Mammary epithelial cell (primary cell): ENCODE measurements at regions not wholly inside any gene's neighbourhood (a gene's known extent, or its start where the extent isn't known, plus 50 kb on each side); places are given as distances from the start of the nearest gene placed in this dataset.

Source experiments
- EZH2 ChIP-seq: IDR thresholded peaks from 2 replicates; pipeline ENCODE4 v1.6.1; 2012; ENCODE audit warnings: low read length, inconsistent platforms, borderline replicate concordance
- TF ChIP-seq, protein P1 (sequence below), 2 donors: IDR thresholded peaks in 1 of 2; conservative IDR thresholded peaks in 1 of 2; 2 replicates each; pipeline ENCODE4 v1.5.1; 2011 to 2012; ENCODE audit warnings: inconsistent platforms in 2 of 2, low read length in 2 of 2, mild to moderate bottlenecking in 2 of 2, control low read depth in 1 of 2, low read depth in 1 of 2; ENCODE audit not compliant: insufficient read depth in 1 of 2; ENCODE audit errors: extremely low read depth in 1 of 2

- TF ChIP-seq, protein P1, sequence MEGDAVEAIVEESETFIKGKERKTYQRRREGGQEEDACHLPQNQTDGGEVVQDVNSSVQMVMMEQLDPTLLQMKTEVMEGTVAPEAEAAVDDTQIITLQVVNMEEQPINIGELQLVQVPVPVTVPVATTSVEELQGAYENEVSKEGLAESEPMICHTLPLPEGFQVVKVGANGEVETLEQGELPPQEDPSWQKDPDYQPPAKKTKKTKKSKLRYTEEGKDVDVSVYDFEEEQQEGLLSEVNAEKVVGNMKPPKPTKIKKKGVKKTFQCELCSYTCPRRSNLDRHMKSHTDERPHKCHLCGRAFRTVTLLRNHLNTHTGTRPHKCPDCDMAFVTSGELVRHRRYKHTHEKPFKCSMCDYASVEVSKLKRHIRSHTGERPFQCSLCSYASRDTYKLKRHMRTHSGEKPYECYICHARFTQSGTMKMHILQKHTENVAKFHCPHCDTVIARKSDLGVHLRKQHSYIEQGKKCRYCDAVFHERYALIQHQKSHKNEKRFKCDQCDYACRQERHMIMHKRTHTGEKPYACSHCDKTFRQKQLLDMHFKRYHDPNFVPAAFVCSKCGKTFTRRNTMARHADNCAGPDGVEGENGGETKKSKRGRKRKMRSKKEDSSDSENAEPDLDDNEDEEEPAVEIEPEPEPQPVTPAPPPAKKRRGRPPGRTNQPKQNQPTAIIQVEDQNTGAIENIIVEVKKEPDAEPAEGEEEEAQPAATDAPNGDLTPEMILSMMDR (conservative IDR thresholded peaks at IDR 0.05 in 1 of 2, IDR thresholded peaks at IDR 0.05 in 1 of 2; ENCODE audit: extremely low read depth in 1 of 2, insufficient read depth in 1 of 2, low read depth in 1 of 2, low read length in 2 of 2), result no peak
- TF ChIP-seq EZH2, result no peak
Observed at GRCh38 chr1:187537936-187538335, 709.2 kb downstream of the PLA2G4A start.
